ENCODE measurements at regions not wholly inside any gene's neighbourhood (a gene's known extent, or its start where the extent isn't known, plus 50 kb on each side); places are given as distances from the start of the nearest gene placed in this dataset.

GRCh38 chr3:67094167-67094566 lies 96.1 kb downstream of the KBTBD8 start:
- WGBS (ENCODE audit: insufficient coverage), result 97% methylated on average over 5 of the region's 5 CpGs
- intact Hi-C loops (cut with micrococcal nuclease), result no loop called here
- DNase-seq (no peak), ATAC-seq (no peak)
- TF ChIP-seq CTCF (IDR thresholded peaks at IDR 0.05), result no peak
- Mint-ChIP-seq H3K27ac (no peak overlapping the region), H3K4me3 (no peak overlapping the region), H3K36me3 (no peaks in the 10 kb centered on the region), H3K9me3 (peaks cover 0 to 2% of the 10 kb centered on the region in 2 donors), H3K4me1 (no peaks in the 10 kb centered on the region), H3K27me3 (ENCODE audit: low read depth in 2 of 2) (peaks cover 20 to 41% of the 10 kb centered on the region in 2 donors)
- Histone ChIP-seq H3K4me3 (ENCODE audit: low read length) (no peak overlapping the region), H3K27me3 (ENCODE audit: control insufficient read depth, insufficient read depth, low read length) (no peaks in the 10 kb centered on the region), H3K4me1 (ENCODE audit: control insufficient read depth, insufficient read depth, low read length) (no peaks in the 10 kb centered on the region), H3K9me3 (ENCODE audit: control insufficient read depth, insufficient read depth, low read length) (no peaks in the 10 kb centered on the region), H3K36me3 (ENCODE audit: control insufficient read depth, insufficient read depth, low read length) (no peaks in the 10 kb centered on the region), H3K27ac (ENCODE audit: low read length) (no peak overlapping the region)

GRCh38 chr3:67094774-67095173 lies 96.7 kb downstream of the KBTBD8 start:
- no peak for TF ChIP-seq CTCF (IDR thresholded peaks at IDR 0.05)
- Mint-ChIP-seq H3K27ac (no peak overlapping the region), H3K27me3 (ENCODE audit: low read depth in 2 of 2) (peaks cover 20 to 43% of the 10 kb centered on the region in 2 donors), H3K4me3 (no peak overlapping the region), H3K9me3 (peaks cover 0 to under 1% of the 10 kb centered on the region in 2 donors), H3K36me3 (no peaks in the 10 kb centered on the region), H3K4me1 (no peaks in the 10 kb centered on the region)
- H3K27ac ChIP-seq (ENCODE audit: low read length), result no peak overlapping the region
- intact Hi-C loops (cut with micrococcal nuclease), result no loop called here
- 100% methylated on average over 1 of the region's 1 CpG for WGBS (ENCODE audit: insufficient coverage)
- no peaks in the 10 kb centered on the region for H3K4me1 ChIP-seq (ENCODE audit: control insufficient read depth, insufficient read depth, low read length)
- H3K36me3 ChIP-seq (ENCODE audit: control insufficient read depth, insufficient read depth, low read length), result no peaks in the 10 kb centered on the region
- no peaks in the 10 kb centered on the region for H3K27me3 ChIP-seq (ENCODE audit: control insufficient read depth, insufficient read depth, low read length)
- ATAC-seq, result no peak
- DNase-seq, result no peak
- no peak overlapping the region for H3K4me3 ChIP-seq (ENCODE audit: low read length)
- H3K9me3 ChIP-seq (ENCODE audit: control insufficient read depth, insufficient read depth, low read length), result no peaks in the 10 kb centered on the region

DNA sequence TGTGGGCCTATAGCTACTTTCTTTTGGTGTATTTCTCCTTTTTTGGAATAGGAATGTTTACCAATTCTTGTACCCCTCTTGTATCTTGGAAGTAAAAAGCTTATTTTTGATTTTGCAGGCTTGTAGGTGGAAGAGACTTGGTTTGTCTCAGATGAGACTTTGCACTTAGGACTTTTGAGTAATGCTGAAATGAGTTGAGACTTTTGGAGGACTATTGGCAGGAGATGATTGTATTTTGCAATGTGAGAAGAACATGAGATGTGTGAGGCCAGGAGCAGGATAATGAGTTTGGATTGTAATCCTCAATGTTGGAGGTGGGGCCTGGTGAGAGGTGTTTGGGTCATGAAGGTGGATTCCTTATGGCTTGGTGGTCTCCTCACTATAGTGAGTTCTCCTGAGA lies 106.3 kb downstream of the KBTBD8 start:
- intact Hi-C loops (cut with micrococcal nuclease), result no loop called here
- ATAC-seq, result no peak
- H3K36me3 Mint-ChIP-seq, result no peaks in the 10 kb centered on the region

More for the DNA sequence above, 106.3 kb downstream of the KBTBD8 start:
- Mint-ChIP-seq H3K27ac (no peak overlapping the region), H3K4me3 (no peak overlapping the region), H3K9me3 (peaks cover 0 to 2% of the 10 kb centered on the region in 2 donors), H3K4me1 (no peaks in the 10 kb centered on the region), H3K27me3 (ENCODE audit: low read depth in 2 of 2) (peaks cover 3 to 14% of the 10 kb centered on the region in 2 donors)
- H3K36me3 ChIP-seq (ENCODE audit: control insufficient read depth, insufficient read depth, low read length), result no peaks in the 10 kb centered on the region
- no peak overlapping the region for H3K4me3 ChIP-seq (ENCODE audit: low read length)
- no peaks in the 10 kb centered on the region for H3K27me3 ChIP-seq (ENCODE audit: control insufficient read depth, insufficient read depth, low read length)
- no peak overlapping the region for H3K27ac ChIP-seq (ENCODE audit: low read length)
- no peak for TF ChIP-seq CTCF (IDR thresholded peaks at IDR 0.05)
- DNase-seq, result no peak
- H3K4me1 ChIP-seq (ENCODE audit: control insufficient read depth, insufficient read depth, low read length), result no peaks in the 10 kb centered on the region
- no peaks in the 10 kb centered on the region for H3K9me3 ChIP-seq (ENCODE audit: control insufficient read depth, insufficient read depth, low read length)
